SK-N-SH (cell line): ENCODE measurements at regions not wholly inside any gene's neighbourhood (a gene's known extent, or its start where the extent isn't known, plus 50 kb on each side); places are given as distances from the start of the nearest gene placed in this dataset.

Experiments
- CTCF ChIA-PET: fragments of 300-600, 350-600 bp; formaldehyde crosslinking; extraction: SDS; loops from one replicate; lab custom pipeline; 2021; lab: Yijun Ruan, JAX
- POLR2A ChIA-PET: fragments of 350-600 bp; sonication (Branson Sonifier 250); formaldehyde crosslinking; extraction: SDS; loops from one replicate; lab custom pipeline; 2020; ENCODE audit warnings: antibody characterized with exemption, inconsistent platforms; lab: Yijun Ruan, JAX
- DNase-seq: peaks from one replicate; pipeline ENCODE4 v3.0.0; 2012
- H2AFZ ChIP-seq: fragments of 200-600 bp; sonication (generic); 2 replicates; pipeline ENCODE4 v1.8.1; 2016; ENCODE audit warnings: antibody characterized with exemption, mild to moderate bottlenecking, low read depth
- H3F3A ChIP-seq: fragments of 200-600 bp; sonication (generic); replicated peaks from 2 replicates; pipeline ENCODE3; 2016; ENCODE audit warnings: antibody characterized with exemption, mild to moderate bottlenecking; ENCODE audit not compliant: insufficient read depth
- H3K27ac ChIP-seq, 2 experiments: fragments of 200-500 bp in 1 of 2; fragments of 200-600 bp in 1 of 2; sonication (Bioruptor generic) in 1 of 2; sonication (generic), shearing (Covaris generic) in 1 of 2; 2 replicates each; pipeline versions ENCODE4 v1.5.1 to v1.6.1; 2014 to 2016; ENCODE audit warnings: low read depth in 2 of 2, inconsistent platforms in 1 of 2, low read length in 1 of 2, mild to moderate bottlenecking in 1 of 2, mixed read lengths in 1 of 2
- H3K27me3 ChIP-seq: fragments of 200-600 bp; sonication (generic), shearing (Covaris generic); 2 replicates; pipeline ENCODE4 v1.6.1; 2016; ENCODE audit warnings: mixed run types; ENCODE audit not compliant: insufficient read depth
- H3K36me3 ChIP-seq, 2 experiments: fragments of 200-500 bp in 1 of 2; fragments of 200-600 bp in 1 of 2; sonication (Bioruptor generic) in 1 of 2; sonication (generic) in 1 of 2; replicated peaks in 1 of 2; 2 replicates each; pipeline versions ENCODE3 to v1.5.1; 2014 to 2016; ENCODE audit warnings: low read length in 1 of 2, mild to moderate bottlenecking in 1 of 2; ENCODE audit not compliant: insufficient read depth in 2 of 2, control insufficient read depth in 1 of 2
- H3K4me1 ChIP-seq, 2 experiments: fragments of 200-500 bp in 1 of 2; fragments of 200-600 bp in 1 of 2; sonication (Bioruptor generic) in 1 of 2; sonication (generic), shearing (Covaris generic) in 1 of 2; 2 replicates each; pipeline versions ENCODE4 v1.5.1 to v1.6.1; 2014 to 2016; ENCODE audit warnings: low read depth in 1 of 2, low read length in 1 of 2, mixed run types in 1 of 2; ENCODE audit not compliant: insufficient read depth in 2 of 2, control insufficient read depth in 1 of 2
- H3K4me2 ChIP-seq: fragments of 200-600 bp; sonication (generic), shearing (Covaris generic); 2 replicates; pipeline ENCODE4 v1.6.1; 2017; ENCODE audit warnings: mixed run types
- H3K4me3 ChIP-seq, 2 experiments: fragments of 200-500 bp in 1 of 2; fragments of 200-600 bp in 1 of 2; sonication (Bioruptor generic) in 1 of 2; sonication (generic), shearing (Covaris generic) in 1 of 2; 2 replicates each; pipeline versions ENCODE4 v1.5.1 to v1.8.1; 2014 to 2016; ENCODE audit warnings: low read depth in 2 of 2, inconsistent platforms in 1 of 2, low read length in 1 of 2, mild to moderate bottlenecking in 1 of 2, mixed read lengths in 1 of 2, moderate library complexity in 1 of 2
- H3K79me2 ChIP-seq: fragments of 200-600 bp; sonication (generic); 2 replicates; pipeline ENCODE4 v1.8.1; 2017; ENCODE audit warnings: mild to moderate bottlenecking; ENCODE audit not compliant: insufficient read depth
- H3K9ac ChIP-seq: fragments of 200-600 bp; sonication (generic); 2 replicates; pipeline ENCODE4 v1.6.1; 2017; ENCODE audit warnings: mixed run types
- H3K9me2 ChIP-seq: fragments of 200-600 bp; sonication (generic); 2 replicates; pipeline ENCODE4 v1.6.1; 2017; ENCODE audit warnings: mixed run types
- H3K9me3 ChIP-seq: fragments of 200-600 bp; sonication (generic); 2 replicates; pipeline ENCODE4 v1.6.1; 2017; ENCODE audit warnings: mixed run types, mild to moderate bottlenecking, moderate library complexity
- H4K20me1 ChIP-seq: fragments of 200-600 bp; sonication (generic); 2 replicates; pipeline ENCODE4 v1.6.1; 2017; ENCODE audit warnings: mild to moderate bottlenecking, mixed run types; ENCODE audit not compliant: insufficient read depth
- FOXM1 ChIP-seq: IDR thresholded peaks from 2 replicates; pipeline ENCODE4 v1.4.0; 2012; ENCODE audit warnings: low read depth, mild to moderate bottlenecking
- GABPA ChIP-seq: IDR thresholded peaks from 2 replicates; pipeline ENCODE4 v1.4.0; 2012; ENCODE audit warnings: low read depth, mild to moderate bottlenecking
- GATA2 ChIP-seq: sonication (generic); formaldehyde crosslinking; IDR thresholded peaks from 2 replicates; pipeline ENCODE4 v1.5.0; 2020; ENCODE audit warnings: mild to moderate bottlenecking, missing genetic modification reagents
- JUND ChIP-seq: IDR thresholded peaks from 2 replicates; pipeline ENCODE4 v1.4.0; 2012
- TAF1 ChIP-seq: IDR thresholded peaks from 2 replicates; pipeline ENCODE4 v1.6.1; 2012; ENCODE audit warnings: low read depth, mild to moderate bottlenecking, low read length, moderate library complexity, borderline replicate concordance
- WGBS: methylation state at CpG from one replicate; pipeline ENCODE4 v1.1.6; 2017; ENCODE audit warnings: low lambda C conversion rate; 5-methylcytosine and 5-hydroxymethylcytosine counted together
- TF ChIP-seq, protein P1 (sequence below): fragments of 150-350 bp; IDR thresholded peaks from 2 replicates; pipeline ENCODE4 v1.6.1; 2016; ENCODE audit warnings: mild to moderate bottlenecking, low read depth, low read length
- TF ChIP-seq, protein P2 (sequence below): IDR thresholded peaks from 2 replicates; pipeline ENCODE4 v1.4.0; 2012; ENCODE audit warnings: low read depth, borderline replicate concordance
- TF ChIP-seq, protein P3 (sequence below): IDR thresholded peaks from 2 replicates; pipeline ENCODE4; 2012
- TF ChIP-seq, protein P4 (sequence below): IDR thresholded peaks from 2 replicates; pipeline ENCODE4 v1.4.0; 2012; ENCODE audit warnings: low read depth

DNA sequence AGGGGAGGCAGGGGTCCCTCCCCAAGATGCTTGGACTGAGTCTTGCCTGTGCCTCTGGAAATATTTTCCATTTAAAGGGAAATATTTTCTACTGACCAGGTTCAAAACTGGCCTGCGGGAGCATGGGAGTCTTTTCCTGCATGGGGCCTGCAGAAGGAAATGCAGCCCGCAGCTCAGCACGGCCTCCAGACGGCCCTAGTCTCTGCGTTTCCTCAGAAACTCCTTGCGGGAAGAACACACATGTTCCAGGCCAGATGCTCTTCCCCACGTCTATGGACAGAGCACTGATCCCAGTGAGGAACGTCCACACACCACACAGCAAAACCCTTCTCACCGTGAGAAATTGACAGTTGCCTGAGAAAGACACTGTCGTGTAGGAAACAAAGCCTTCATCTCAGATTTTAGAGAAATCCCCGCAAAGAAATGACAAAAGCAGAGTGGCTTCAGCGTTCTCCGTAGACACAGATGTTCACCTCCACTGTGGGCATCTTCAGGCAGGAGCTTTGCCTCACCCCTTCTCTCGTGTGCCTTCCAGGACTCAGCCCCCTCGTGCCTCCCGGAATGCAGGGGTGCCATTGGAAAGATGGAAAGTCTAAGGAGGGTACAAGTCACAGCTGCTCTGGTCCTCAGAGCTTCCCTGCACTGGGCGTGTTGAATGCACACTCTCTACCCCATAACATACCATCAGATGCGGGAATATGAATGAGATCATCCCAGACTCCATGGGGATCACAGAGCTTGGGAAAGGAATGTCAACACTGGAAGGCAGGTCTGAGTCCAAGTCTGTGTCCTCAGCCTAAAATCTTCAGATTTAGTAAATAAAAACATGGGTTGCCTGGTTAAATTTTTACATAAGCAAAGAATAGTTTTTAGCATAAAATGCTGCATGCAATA is 438.7 kb upstream of the SALL3 start:
- no peaks in the 10 kb centered on the region for H3K9me3 ChIP-seq
- no peaks in the 10 kb centered on the region for H4K20me1 ChIP-seq
- no peaks in the 10 kb centered on the region for H3F3A ChIP-seq
- H3K4me3 ChIP-seq, result no peak overlapping the region
- H3K4me2 ChIP-seq, result no peak overlapping the region
- no peaks in the 10 kb centered on the region for H3K36me3 ChIP-seq
- no peaks in the 10 kb centered on the region; the same call in 1 of the 2 replicates for H3K27me3 ChIP-seq
- H3K9ac ChIP-seq, result no peak overlapping the region
- H3K27ac ChIP-seq, result no peak overlapping the region
- TF ChIP-seq, protein P1, sequence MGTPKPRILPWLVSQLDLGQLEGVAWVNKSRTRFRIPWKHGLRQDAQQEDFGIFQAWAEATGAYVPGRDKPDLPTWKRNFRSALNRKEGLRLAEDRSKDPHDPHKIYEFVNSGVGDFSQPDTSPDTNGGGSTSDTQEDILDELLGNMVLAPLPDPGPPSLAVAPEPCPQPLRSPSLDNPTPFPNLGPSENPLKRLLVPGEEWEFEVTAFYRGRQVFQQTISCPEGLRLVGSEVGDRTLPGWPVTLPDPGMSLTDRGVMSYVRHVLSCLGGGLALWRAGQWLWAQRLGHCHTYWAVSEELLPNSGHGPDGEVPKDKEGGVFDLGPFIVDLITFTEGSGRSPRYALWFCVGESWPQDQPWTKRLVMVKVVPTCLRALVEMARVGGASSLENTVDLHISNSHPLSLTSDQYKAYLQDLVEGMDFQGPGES, result no peak
- TF ChIP-seq, protein P2, sequence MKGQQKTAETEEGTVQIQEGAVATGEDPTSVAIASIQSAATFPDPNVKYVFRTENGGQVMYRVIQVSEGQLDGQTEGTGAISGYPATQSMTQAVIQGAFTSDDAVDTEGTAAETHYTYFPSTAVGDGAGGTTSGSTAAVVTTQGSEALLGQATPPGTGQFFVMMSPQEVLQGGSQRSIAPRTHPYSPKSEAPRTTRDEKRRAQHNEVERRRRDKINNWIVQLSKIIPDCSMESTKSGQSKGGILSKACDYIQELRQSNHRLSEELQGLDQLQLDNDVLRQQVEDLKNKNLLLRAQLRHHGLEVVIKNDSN, result no peak
- TF ChIP-seq GATA2 (CRISPR knock-in tag) (no peak), TAF1 (no peak), GABPA (no peak)
- TF ChIP-seq, protein P3, sequence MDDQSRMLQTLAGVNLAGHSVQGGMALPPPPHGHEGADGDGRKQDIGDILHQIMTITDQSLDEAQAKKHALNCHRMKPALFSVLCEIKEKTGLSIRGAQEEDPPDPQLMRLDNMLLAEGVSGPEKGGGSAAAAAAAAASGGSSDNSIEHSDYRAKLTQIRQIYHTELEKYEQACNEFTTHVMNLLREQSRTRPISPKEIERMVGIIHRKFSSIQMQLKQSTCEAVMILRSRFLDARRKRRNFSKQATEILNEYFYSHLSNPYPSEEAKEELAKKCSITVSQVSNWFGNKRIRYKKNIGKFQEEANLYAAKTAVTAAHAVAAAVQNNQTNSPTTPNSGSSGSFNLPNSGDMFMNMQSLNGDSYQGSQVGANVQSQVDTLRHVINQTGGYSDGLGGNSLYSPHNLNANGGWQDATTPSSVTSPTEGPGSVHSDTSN, result no peak
- TF ChIP-seq, protein P4, sequence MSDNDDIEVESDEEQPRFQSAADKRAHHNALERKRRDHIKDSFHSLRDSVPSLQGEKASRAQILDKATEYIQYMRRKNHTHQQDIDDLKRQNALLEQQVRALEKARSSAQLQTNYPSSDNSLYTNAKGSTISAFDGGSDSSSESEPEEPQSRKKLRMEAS, result no peak
- ChIA-PET CTCF (interaction anchor here (0.9 kb wide), 1 partner anchor 15 kb away, joined by 3 read pairs; no protein-coding TSS in a partner anchor), POLR2A (no interaction called here)
- no peak overlapping the region for H2AFZ ChIP-seq
- DNase-seq, result no peak
- no peaks in the 10 kb centered on the region for H3K9me2 ChIP-seq
- no peaks in the 10 kb centered on the region for H3K4me1 ChIP-seq
- WGBS, result 8% methylated on average over 17 of the region's 18 CpGs
- H3K79me2 ChIP-seq, result no peaks in the 10 kb centered on the region

DNA sequence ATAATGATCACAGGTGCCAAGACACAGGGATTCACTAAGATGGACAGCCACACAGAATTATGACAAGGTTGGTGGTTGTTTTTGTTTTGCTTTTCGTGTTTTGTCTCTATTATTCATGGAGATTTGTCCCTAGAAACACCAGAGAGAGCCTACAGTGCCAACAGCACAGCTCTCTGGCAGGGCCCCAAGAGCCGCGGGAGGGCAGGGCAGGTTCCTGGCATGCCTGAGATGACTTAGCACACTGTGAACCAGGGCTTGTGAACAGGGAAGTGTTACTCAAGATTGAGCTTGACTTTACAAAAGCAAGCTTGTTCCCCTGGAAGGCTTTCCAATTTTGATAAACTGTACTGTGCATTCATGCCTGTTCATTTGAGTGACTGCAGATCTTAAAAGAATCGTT is 437.4 kb upstream of the SALL3 start:
- no peaks in the 10 kb centered on the region; the same call in 1 of the 2 replicates for H3K27me3 ChIP-seq
- H2AFZ ChIP-seq, result no peak overlapping the region
- no peak for DNase-seq
- H3K4me3 ChIP-seq, result no peak overlapping the region
- H3K4me2 ChIP-seq, result no peak overlapping the region
- no peaks in the 10 kb centered on the region for H3K9me2 ChIP-seq
- no peak overlapping the region for H3K27ac ChIP-seq
- no peaks in the 10 kb centered on the region for H3K36me3 ChIP-seq
- no peaks in the 10 kb centered on the region for H3K4me1 ChIP-seq
- H3K9ac ChIP-seq, result no peak overlapping the region
- TF ChIP-seq, protein P3, result no peak
- no peak for TF ChIP-seq JUND
- TF ChIP-seq FOXM1, result no peak
- TF ChIP-seq, all 33 proteins: peak for 0
- no peaks in the 10 kb centered on the region for H3K79me2 ChIP-seq
- ChIA-PET POLR2A (no interaction called here), CTCF (no interaction called here)
- WGBS, result 0% methylated on average over 4 of the region's 4 CpGs
- H3F3A ChIP-seq, result no peaks in the 10 kb centered on the region
- H4K20me1 ChIP-seq, result no peaks in the 10 kb centered on the region
- no peaks in the 10 kb centered on the region for H3K9me3 ChIP-seq
